ENCODE measurements at regions not wholly inside any gene's neighbourhood (a gene's known extent, or its start where the extent isn't known, plus 50 kb on each side); places are given as distances from the start of the nearest gene placed in this dataset.

DNA sequence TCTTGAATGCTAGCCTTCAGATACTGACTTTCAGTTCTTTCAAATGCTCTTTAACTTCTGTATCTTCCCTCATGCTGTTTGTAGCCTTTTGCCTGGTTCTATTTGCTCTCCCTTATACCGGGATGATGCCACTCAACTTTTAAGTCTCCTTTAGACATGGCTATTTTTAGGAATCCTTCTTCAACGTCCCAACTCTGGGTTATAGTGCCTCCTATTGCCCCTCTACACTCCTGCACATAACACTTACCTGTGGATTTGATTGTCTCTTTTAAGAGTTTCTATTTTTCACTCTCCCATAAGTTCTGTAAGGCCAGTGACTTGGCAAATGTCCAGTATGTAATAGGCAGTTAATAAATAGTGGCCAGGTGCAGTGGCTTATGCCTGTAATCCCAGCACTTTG, 343.0 kb downstream of the KLF5 start:
- TF ChIP-seq PPARA (CRISPR knock-in tag; IDR thresholded peaks at IDR 0.05; ENCODE audit: borderline replicate concordance) (no peak), SNAI2 (CRISPR knock-in tag; IDR thresholded peaks at IDR 0.05) (no peak), ESRRG (CRISPR knock-in tag; IDR thresholded peaks at IDR 0.05) (no peak), ISL1 (CRISPR knock-in tag; IDR thresholded peaks at IDR 0.05) (no peak), TCF4 (CRISPR knock-in tag; IDR thresholded peaks at IDR 0.05; ENCODE audit: borderline replicate concordance) (no peak), ZC3H10 (CRISPR knock-in tag; IDR thresholded peaks at IDR 0.05) (no peak), ZNF565 (CRISPR knock-in tag; conservative IDR thresholded peaks at IDR 0.05; ENCODE audit: low read depth) (no peak), ZNF8 (CRISPR knock-in tag; IDR thresholded peaks at IDR 0.05) (no peak)
- TF ChIP-seq, protein P1, sequence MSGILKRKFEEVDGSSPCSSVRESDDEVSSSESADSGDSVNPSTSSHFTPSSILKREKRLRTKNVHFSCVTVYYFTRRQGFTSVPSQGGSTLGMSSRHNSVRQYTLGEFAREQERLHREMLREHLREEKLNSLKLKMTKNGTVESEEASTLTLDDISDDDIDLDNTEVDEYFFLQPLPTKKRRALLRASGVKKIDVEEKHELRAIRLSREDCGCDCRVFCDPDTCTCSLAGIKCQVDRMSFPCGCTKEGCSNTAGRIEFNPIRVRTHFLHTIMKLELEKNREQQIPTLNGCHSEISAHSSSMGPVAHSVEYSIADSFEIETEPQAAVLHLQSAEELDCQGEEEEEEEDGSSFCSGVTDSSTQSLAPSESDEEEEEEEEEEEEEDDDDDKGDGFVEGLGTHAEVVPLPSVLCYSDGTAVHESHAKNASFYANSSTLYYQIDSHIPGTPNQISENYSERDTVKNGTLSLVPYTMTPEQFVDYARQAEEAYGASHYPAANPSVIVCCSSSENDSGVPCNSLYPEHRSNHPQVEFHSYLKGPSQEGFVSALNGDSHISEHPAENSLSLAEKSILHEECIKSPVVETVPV (CRISPR knock-in tag; IDR thresholded peaks at IDR 0.05) = no peak
